ENCODE measurements at regions not wholly inside any gene's neighbourhood (a gene's known extent, or its start where the extent isn't known, plus 50 kb on each side); places are given as distances from the start of the nearest gene placed in this dataset.

- TF ChIP-seq POLR2A (IDR thresholded peaks at IDR 0.05) (no peak), CTCF (IDR thresholded peaks at IDR 0.05) (no peak), POLR2AphosphoS5 (IDR thresholded peaks at IDR 0.05) (no peak), EP300 (IDR thresholded peaks at IDR 0.05) (no peak)
- H3K9me3 ChIP-seq = no peaks in the 10 kb centered on the region
- H3K27ac ChIP-seq = no peak overlapping the region
- H3K27me3 ChIP-seq = no peaks in the 10 kb centered on the region
- no peak overlapping the region for H3K4me3 ChIP-seq
- no peaks in the 10 kb centered on the region for H3K4me1 ChIP-seq
- ATAC-seq (ENCODE audit: low FRiP score in 2 of 2) = no peak
- no peaks in the 10 kb centered on the region for H3K36me3 ChIP-seq
- no peak for DNase-seq
These were observed 318.9 kb upstream of the CHRM3 start for GRCh38 chr1:239067480-239067879.

GRCh38 chr1:239067058-239067457 is 319.3 kb upstream of the CHRM3 start:
- Histone ChIP-seq H3K4me1 (no peaks in the 10 kb centered on the region), H3K4me3 (no peak overlapping the region), H3K27me3 (no peaks in the 10 kb centered on the region), H3K9me3 (no peaks in the 10 kb centered on the region), H3K36me3 (no peaks in the 10 kb centered on the region), H3K27ac (no peak overlapping the region)
- ATAC-seq (ENCODE audit: low FRiP score in 2 of 2) (no peak), DNase-seq (no peak)
- TF ChIP-seq EP300 (IDR thresholded peaks at IDR 0.05) (no peak), CTCF (IDR thresholded peaks at IDR 0.05) (no peak), POLR2AphosphoS5 (IDR thresholded peaks at IDR 0.05) (no peak), POLR2A (IDR thresholded peaks at IDR 0.05) (no peak)
- WGBS, 2 donors = 53 to 65% methylated on average over 1 of the region's 1 CpG

GRCh38 chr1:239061770-239062169 is 324.6 kb upstream of the CHRM3 start:
- Histone ChIP-seq H3K27me3 (no peaks in the 10 kb centered on the region), H3K4me3 (no peak overlapping the region), H3K4me1 (no peaks in the 10 kb centered on the region), H3K27ac (no peak overlapping the region), H3K9me3 (no peaks in the 10 kb centered on the region), H3K36me3 (no peaks in the 10 kb centered on the region)
- DNase-seq = no peak
- TF ChIP-seq POLR2AphosphoS5 (IDR thresholded peaks at IDR 0.05) = no peak
- no peak for TF ChIP-seq POLR2A (IDR thresholded peaks at IDR 0.05)
- TF ChIP-seq EP300 (IDR thresholded peaks at IDR 0.05) = no peak
- no peak for TF ChIP-seq CTCF (IDR thresholded peaks at IDR 0.05)
- WGBS, 2 donors = 70 to 76% methylated on average over 7 of the region's 7 CpGs
- ATAC-seq (ENCODE audit: low FRiP score in 2 of 2) = no peak

- TF ChIP-seq CTCF (IDR thresholded peaks at IDR 0.05) (no peak), POLR2A (IDR thresholded peaks at IDR 0.05) (no peak), EP300 (IDR thresholded peaks at IDR 0.05) (no peak), POLR2AphosphoS5 (IDR thresholded peaks at IDR 0.05) (no peak)
- Histone ChIP-seq H3K27ac (no peak overlapping the region), H3K4me3 (no peak overlapping the region), H3K27me3 (no peaks in the 10 kb centered on the region), H3K9me3 (peaks cover 0 to 5% (median 0%) of the 10 kb centered on the region in 4 donors), H3K36me3 (no peaks in the 10 kb centered on the region), H3K4me1 (no peaks in the 10 kb centered on the region)
- 77 to 84% methylated on average over 6 of the region's 6 CpGs for WGBS, 2 donors
- ATAC-seq (ENCODE audit: low FRiP score in 2 of 2) (no peak), DNase-seq (no peak)
These were observed 328.2 kb upstream of the CHRM3 start for GRCh38 chr1:239058190-239058589.

GRCh38 chr1:239056940-239057339 is 329.4 kb upstream of the CHRM3 start:
- TF ChIP-seq CTCF (IDR thresholded peaks at IDR 0.05) (no peak), EP300 (IDR thresholded peaks at IDR 0.05) (no peak), POLR2A (IDR thresholded peaks at IDR 0.05) (no peak), POLR2AphosphoS5 (IDR thresholded peaks at IDR 0.05) (no peak)
- Histone ChIP-seq H3K27me3 (no peaks in the 10 kb centered on the region), H3K9me3 (peaks cover 0 to 5% (median 0%) of the 10 kb centered on the region in 4 donors), H3K4me3 (no peak overlapping the region), H3K36me3 (no peaks in the 10 kb centered on the region), H3K27ac (no peak overlapping the region), H3K4me1 (no peaks in the 10 kb centered on the region)
- DNase-seq (no peak), ATAC-seq (ENCODE audit: low FRiP score in 2 of 2) (no peak)
- 78 to 85% methylated on average over 3 of the region's 3 CpGs for WGBS, 2 donors

Measured in upper lobe of left lung (tissue), 6 donors.